HS-27A (cell line): ENCODE measurements at regions not wholly inside any gene's neighbourhood (a gene's known extent, or its start where the extent isn't known, plus 50 kb on each side); places are given as distances from the start of the nearest gene placed in this dataset.

ENCODE experiments used
- DNase-seq: peaks from one replicate; pipeline ENCODE4 v3.0.0-alpha.2; 2012; ENCODE audit warnings: low read depth, missing footprints

- DNase-seq = no peak
Measured at GRCh38 chr7:26513948-26514347, 222.3 kb downstream of the SNX10 start.

DNA sequence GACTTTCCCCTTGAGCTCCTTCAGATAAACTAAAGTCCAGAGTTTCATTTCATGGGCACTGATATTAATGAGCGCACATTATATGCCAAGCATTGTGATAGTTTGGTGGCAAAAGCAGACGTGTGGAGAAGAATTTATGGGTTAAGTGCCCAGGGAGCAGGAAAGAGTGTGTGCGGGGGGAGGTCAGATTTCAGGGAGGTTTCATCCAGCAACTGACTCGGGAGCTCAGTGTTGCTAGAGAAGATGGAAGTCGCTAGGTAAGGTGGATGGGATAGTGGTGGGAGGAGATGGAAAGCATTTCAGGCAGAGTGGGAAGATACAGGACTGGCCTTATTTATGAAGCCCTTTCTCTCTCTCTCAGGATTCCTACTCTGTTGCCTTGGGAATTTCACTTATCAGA lies 223.0 kb downstream of the SNX10 start:
- no peak for DNase-seq

- no peak for DNase-seq
Measured at GRCh38 chr7:26515314-26515842, 223.7 kb downstream of the SNX10 start.

- DNase-seq = no peak
Measured at GRCh38 chr7:26520483-26520882, 228.8 kb downstream of the SNX10 start.

DNA sequence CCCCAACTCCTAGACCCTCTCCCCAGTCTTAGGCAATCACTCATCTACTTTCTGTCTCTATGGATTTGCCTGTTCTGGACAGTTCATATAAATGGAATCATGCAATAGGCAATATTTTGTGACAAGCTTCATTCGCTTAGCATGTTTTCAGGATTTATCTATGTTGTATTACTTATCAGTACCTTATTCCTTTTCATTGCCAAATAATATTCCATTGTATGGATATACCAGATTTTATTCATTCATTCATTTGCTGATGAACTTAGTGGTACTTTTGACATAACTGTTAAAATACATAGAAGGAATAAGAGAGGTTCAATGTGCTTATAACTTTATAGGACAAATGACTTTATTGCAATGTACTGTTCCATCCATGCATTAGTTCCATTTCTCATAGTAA lies 231.0 kb downstream of the SNX10 start:
- no peak for DNase-seq

DNA sequence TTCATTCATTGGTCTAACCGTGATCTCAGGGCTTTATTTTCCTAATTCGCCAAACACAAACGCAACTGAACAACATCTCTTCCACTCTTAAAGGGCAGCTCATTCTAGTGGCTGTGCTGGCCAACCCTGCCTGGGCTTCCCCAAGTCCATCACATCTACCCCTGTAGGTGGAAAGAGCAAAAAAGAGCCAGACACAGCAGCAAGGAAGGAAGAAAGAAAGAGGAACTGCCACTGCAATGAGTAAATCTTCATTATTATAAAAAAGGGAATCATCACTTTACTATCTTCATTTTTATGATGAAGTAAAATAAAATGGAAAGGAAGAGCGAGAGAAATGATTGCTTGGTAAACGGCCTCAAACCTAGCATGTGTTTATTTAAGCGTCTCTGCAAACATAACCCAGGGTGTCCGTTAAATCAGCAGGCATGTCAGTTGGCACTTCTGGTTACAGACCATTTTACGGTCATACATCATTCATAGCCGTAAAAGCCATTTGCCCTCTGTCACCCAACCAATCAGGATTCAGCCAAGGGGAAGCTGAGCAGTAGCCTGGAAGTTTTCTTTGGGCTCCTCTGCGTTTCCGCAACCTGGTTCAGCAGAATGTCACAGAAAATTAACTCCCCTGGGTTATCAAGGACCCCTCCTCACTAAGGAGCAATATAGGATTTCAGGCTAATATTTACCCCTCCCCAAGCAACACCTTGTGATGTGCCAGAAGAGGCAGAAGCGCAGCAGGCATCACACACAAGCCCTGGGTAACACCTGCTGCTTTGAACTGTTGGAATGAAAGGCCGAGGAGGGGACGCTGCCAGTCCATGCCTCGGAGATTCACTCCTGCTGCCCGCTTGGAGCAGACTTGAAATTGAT lies 234.0 kb downstream of the SNX10 start:
- DNase-seq = no peak

DNA sequence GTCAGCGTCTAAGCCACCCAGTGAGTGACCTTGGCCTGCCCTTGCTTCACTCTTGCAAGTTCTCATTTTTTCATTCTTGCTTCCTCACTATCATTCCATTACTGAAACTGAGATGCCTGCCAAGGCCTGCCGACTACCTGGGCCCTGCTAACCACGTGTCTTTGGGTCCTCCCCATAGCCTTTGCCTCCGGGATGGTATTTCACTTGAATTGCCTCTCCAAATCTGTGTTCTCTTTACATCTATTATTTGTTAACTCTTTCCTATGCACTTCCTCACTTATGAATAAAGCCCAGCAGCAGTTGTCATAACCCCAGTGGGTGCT lies 234.6 kb downstream of the SNX10 start:
- DNase-seq = no peak

GRCh38 chr7:26531926-26532325 lies 240.3 kb downstream of the SNX10 start:
- DNase-seq = no peak

- DNase-seq = no peak
Measured at GRCh38 chr7:26532471-26532870, 240.8 kb downstream of the SNX10 start.

- DNase-seq = no peak
Measured at GRCh38 chr7:26533217-26533616, 241.6 kb downstream of the SNX10 start.

DNA sequence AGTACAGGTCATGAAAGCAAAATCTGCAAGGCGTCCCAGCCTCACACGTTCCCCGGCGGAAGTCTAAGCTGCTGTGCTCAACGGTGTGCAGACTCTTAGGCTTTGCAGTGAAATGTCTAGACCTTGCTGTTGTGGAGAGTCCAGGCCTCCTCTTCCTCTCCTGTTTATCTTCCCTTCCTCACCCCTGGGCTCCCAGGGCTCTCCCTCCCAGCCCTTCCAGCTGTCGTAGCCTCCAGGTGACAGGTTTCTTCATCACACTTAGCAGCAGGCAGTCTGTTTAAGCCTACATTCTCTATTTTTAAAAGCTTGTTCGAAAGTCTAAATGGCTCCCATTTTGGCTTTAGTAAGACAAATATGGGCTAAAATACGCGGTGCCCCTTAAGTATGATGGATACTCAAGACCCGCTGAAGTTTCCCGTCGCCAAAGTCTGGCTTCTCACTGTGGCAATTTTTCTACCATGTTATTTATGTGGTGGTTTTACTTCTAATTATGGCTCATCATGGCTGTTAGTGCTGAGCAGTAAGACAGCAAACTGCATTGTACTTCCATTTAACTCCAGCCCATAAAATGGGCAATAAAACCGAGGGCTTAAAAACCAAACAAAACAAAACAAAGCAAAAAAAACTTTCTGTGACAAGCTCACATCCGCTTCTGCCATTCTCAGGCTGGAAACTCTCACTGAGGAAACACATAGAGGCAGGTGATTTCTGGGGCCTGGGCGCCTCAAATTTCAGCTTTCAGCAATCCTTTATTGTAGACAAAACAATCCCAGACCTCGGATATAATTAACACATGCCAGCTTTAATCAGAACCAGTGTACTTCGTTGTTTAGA lies 243.2 kb downstream of the SNX10 start:
- DNase-seq = no peak

DNA sequence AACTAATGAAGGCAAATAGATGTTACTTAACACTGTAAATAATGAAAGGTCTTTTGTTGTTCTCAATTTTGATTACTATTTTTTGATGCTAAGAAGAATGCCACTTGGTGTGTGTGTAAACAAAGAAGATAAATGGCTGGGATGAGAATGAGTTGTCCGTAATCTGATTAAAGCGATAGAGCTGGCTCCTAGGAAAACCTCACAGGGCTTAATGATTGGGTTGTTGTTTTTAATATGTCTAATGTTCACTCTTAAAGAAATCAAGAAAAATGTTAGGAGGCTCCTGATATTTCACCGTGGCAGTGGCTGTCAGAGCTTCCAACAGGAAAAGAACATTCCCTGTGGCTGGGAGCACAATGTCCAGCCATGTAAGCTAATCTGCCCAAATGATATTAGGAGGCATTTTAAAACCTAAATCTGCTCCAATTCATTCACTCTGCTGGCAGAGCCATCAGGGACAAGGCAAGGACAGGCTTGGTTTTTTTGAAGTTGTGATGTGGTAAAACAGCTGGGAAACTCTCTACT lies 243.9 kb downstream of the SNX10 start:
- no peak for DNase-seq

DNA sequence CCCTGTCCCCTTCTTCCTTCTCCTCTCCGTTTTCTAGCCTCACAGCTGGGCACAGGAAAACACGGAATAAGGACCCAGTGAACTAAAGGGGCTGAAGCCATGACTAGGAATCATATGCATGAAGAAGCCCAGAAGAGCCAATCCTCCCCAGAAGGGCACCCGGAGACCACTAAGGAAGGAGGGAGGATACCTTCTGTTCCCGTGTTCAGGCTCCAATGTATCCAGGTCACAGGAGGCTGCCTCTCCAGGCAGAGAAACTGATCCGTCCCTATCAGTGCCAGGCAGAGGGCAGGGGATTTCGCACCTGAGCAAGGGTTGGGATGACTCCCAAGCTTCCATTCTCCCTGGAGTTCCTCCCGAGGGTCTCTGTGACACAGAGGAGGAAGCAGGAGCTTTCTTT lies 246.6 kb downstream of the SNX10 start:
- DNase-seq = no peak

GRCh38 chr7:26538689-26539088 lies 247.0 kb downstream of the SNX10 start:
- no peak for DNase-seq

DNA sequence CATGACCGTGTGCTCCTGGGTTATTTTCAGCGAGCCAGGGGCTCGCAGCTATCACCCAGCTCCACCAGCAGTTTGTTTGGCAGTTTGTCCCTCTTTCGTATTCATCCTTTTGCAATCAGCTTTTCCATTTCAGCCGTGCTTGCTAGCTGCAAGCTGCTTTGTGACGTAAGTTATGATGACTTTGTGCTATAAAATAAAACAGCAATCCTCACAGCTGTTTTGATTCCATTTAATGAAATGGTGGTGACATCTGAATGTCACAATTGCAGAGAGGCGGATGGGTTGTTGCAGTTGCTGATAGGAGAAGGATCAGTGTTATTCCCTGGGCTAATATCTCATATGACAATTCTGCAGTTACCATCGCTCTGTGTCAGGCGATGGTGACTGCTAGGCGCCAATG lies 251.7 kb downstream of the SNX10 start:
- DNase-seq = no peak

GRCh38 chr7:26543951-26544350 lies 252.3 kb downstream of the SNX10 start:
- DNase-seq = no peak

DNA sequence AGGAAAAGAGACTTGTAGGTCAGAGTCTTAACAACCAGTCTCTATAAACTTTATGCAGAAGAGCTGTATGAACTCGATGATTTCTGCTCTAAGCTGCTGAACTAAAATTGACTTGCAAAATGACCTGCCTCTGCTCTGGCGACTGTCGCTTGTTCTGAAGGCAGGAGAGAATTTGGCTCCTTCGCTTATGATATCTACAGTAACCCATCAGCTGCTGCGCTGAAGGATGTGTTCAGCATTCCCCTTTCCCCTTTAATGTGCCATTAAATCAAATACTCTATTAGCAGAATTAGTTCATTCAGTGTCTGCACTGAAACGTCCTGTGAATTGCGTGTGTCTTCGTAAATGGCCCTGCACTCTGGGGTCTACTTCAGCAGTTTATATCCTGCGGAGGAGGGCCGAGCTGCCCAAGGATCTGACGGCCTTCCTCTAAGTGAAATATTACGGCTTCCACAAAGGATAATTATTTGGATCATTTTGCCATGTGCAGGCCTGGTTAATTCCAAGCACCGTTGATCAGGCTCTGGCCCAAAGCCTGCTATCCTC lies 254.9 kb downstream of the SNX10 start:
- no peak for DNase-seq

DNA sequence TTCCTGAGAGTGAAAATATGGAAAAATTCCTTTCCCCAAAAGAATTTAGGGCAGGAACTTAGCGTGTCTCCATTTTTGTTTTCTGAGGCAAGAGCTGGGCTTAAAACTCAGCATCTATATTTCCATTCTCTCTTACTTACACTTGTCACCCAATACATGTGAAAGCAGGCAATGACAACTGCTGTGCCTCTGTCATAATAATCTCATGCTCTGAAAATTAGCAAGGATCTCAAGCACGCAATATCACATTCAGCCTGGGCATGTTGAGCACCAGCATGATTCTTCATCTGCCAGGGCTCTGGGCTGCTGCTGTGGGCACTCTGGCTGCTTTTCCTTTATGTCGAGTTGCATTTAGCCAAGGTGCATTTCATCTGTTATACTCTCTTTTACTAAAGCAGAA lies 255.5 kb downstream of the SNX10 start:
- no peak for DNase-seq

- peak; percentile 1 for DNase-seq
Measured at GRCh38 chr7:26549281-26549944, 257.8 kb downstream of the SNX10 start.

- no peak for DNase-seq
Measured at GRCh38 chr7:26550492-26550891, 258.8 kb downstream of the SNX10 start.

DNA sequence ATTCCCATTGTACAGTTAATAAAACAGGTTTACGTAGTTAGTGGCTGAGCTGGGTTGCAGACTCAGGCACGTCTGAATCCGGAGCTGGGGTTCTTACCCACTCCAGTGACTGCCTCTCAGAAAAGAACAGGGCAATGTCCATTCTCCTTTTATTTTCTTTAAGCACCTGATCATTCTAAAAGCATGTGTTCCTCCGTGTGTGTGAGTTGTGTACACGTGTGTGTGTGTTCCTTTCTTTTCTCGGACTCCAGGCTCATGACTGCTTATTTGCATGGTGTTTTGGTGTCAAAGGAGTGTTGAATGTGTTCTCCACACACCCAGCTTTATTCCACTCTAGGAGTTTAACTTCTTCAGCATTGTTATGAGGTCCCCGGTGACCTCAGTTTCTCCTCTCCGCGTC lies 260.1 kb downstream of the SNX10 start:
- no peak for DNase-seq

GRCh38 chr7:26553128-26553527 lies 261.5 kb downstream of the SNX10 start:
- no peak for DNase-seq
